ENCODE measurements at regions not wholly inside any gene's neighbourhood (a gene's known extent, or its start where the extent isn't known, plus 50 kb on each side); places are given as distances from the start of the nearest gene placed in this dataset.

DNA sequence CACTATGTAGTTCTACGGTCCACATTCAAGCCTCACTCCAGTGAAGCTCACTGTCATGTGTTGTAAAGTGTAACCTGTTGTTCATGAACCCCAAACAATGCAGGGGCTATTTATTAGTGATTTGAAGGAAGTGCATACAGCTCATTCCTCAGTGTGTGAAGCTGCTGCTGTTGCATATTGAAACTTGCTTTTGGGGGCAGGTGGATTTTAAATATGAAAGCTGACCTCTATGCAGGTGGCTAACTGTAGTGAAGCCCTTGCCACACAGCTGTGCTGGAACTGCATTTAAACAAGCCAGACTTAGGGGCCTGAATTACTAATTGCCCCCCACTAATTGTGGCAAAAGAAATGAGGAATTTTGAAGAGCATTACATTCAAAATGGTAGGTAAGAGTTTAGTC is 226.3 kb downstream of the ATP23 start:
- H3K9me3 Mint-ChIP-seq, result no peaks in the 10 kb centered on the region
- no peaks in the 10 kb centered on the region for H3K36me3 Mint-ChIP-seq (ENCODE audit: low read depth)
- no peak overlapping the region for H3K4me3 Mint-ChIP-seq
- ChIA-PET CTCF (no interaction called here), POLR2A (no interaction called here)
- no peak for DNase-seq
- no peak overlapping the region for H3K27ac Mint-ChIP-seq
- H3K27me3 Mint-ChIP-seq, result peaks cover 4% of the 10 kb centered on the region
- H3K4me1 Mint-ChIP-seq, result no peaks in the 10 kb centered on the region

DNA sequence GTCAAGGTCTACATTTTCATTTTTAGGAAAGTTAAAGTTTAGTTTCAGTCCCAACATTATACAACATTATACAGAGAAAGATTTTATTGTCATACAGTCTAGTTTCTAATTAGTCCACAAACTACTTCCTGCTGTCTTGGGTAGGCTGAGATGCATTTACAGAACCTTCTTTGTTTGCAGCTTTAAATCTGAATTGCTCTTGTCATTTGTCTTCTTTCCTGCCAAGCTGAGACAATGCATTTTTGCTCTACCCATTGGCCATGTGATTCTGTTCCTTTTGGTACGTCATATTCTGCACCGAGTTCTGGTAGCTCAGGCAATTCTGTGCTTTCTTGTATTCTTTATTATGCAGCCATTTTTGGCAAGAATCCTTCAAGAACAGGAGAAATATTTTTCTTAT is 228.5 kb downstream of the ATP23 start:
- CTCF ChIA-PET, result interaction anchor here (1.2 kb wide), 1 partner anchor 12 kb away, joined by 3 read pairs; no protein-coding TSS in a partner anchor
- peaks cover 2% of the 10 kb centered on the region for H3K27me3 Mint-ChIP-seq
- H3K36me3 Mint-ChIP-seq (ENCODE audit: low read depth), result no peaks in the 10 kb centered on the region
- POLR2A ChIA-PET, result no interaction called here
- H3K4me3 Mint-ChIP-seq, result no peak overlapping the region
- no peaks in the 10 kb centered on the region for H3K4me1 Mint-ChIP-seq
- H3K27ac Mint-ChIP-seq, result no peak overlapping the region
- no peaks in the 10 kb centered on the region for H3K9me3 Mint-ChIP-seq
- DNase-seq, result no peak

DNA sequence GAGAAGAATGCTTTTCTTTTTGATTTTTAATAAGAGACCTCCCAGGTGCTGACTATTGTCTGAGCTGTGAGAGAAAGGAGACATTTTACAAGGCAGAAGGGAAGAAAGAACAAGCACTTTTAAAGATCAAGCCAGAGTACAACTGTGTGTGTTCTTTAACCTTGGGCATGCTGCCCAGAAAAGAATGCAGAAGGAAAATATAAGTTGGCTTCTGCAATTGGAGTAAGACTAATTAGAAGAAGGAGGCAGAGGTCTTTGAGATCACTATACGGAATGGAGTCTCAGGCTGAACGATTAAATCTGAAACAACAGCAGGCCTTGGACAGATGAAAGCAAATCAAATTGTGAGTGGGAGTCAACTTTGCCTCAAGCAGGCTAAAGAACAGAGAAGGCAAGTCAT is 230.5 kb downstream of the ATP23 start:
- H3K27me3 Mint-ChIP-seq, result peaks cover 2% of the 10 kb centered on the region
- no peak for DNase-seq
- CTCF ChIA-PET, result no interaction called here
- H3K4me1 Mint-ChIP-seq, result no peaks in the 10 kb centered on the region
- H3K4me3 Mint-ChIP-seq, result no peak overlapping the region
- no peaks in the 10 kb centered on the region for H3K36me3 Mint-ChIP-seq (ENCODE audit: low read depth)
- H3K27ac Mint-ChIP-seq, result no peak overlapping the region
- POLR2A ChIA-PET, result no interaction called here
- no peaks in the 10 kb centered on the region for H3K9me3 Mint-ChIP-seq

DNA sequence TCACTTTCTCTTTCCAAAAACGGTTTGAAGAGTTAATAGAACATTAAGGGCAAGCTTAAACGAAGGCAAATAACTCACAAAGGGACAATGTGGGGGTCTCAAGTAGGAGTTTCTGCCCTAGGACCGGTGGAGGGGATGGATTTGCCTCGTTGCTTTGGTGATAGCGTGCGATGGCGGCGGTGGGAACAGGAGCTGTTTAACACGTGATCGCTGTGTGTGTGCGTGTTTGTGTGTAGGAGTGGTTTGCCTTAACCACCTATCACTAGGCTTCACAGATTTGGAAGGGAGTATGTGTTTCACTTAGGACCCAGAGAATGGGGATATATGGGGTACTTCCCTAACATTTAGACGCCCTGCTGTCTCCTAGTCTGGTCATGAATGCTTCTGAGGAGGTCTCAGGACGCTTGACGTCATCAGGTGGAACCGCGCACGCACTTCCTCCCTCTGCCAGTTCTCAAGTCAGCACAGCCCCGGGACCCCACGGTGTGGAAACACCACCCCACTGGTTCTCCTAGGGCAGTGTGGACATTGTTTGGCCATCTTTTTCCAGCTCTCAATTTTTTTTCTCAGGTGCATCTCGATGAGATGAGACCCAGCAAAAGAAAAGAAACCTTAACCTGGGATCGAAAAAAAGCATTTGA is 231.2 kb downstream of the ATP23 start:
- no peak for DNase-seq
- Mint-ChIP-seq H3K27me3 (peaks cover 2% of the 10 kb centered on the region), H3K9me3 (no peaks in the 10 kb centered on the region), H3K36me3 (ENCODE audit: low read depth) (no peaks in the 10 kb centered on the region), H3K4me3 (no peak overlapping the region), H3K4me1 (no peaks in the 10 kb centered on the region), H3K27ac (no peak overlapping the region)
- ChIA-PET CTCF (no interaction called here), POLR2A (no interaction called here)

DNA sequence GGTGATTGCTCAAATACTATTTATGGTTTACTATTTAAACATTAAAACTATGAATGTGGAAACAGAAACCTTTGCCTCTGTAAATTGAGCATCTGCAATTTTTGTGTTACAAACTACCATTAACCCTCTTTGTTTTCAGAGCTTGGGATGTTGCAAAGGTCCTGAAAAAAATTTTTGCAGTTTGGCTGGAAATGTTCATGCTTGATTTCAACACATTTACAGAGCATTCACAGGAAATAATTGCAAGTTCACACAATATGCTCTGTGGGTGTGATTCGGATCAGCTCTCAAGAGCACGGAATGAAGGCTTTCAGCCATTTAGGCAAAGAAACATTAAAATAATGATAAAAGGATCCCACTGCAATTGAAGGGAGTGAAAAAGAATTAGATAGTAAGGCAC is 232.9 kb downstream of the ATP23 start:
- CTCF ChIA-PET, result no interaction called here
- no peak overlapping the region for H3K27ac Mint-ChIP-seq
- DNase-seq, result no peak
- no peaks in the 10 kb centered on the region for H3K9me3 Mint-ChIP-seq
- no peaks in the 10 kb centered on the region for H3K36me3 Mint-ChIP-seq (ENCODE audit: low read depth)
- POLR2A ChIA-PET, result no interaction called here
- no peaks in the 10 kb centered on the region for H3K4me1 Mint-ChIP-seq
- H3K27me3 Mint-ChIP-seq, result peaks cover 2% of the 10 kb centered on the region
- no peak overlapping the region for H3K4me3 Mint-ChIP-seq

DNA sequence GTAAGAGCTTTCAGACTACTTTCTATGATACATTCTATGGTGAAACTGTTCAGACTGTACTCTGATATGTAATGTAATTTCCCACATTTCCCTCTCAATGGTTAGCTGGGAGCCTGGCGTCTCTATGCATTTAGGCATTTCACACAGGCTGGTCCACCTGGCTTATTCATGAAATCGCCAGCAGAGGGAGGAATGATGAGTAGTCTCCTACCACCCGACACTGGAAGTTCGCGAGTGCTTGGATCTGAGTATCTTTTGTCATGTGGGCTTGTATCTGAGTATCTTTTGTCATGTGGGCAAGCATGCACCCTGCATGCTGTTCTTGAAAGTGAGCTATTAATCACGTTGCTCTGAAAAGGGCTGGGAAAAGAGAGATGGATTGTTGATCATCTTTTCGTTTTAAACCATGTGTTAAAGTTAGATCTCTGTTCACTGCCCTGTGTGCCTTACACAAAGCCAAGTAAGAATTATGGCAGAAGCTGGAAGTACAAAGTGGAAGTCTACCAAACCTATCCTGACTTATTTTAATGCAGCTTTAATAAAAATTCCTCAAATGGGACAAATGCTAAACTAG is 235.0 kb downstream of the ATP23 start:
- Mint-ChIP-seq H3K36me3 (ENCODE audit: low read depth) (no peaks in the 10 kb centered on the region), H3K27me3 (no peaks in the 10 kb centered on the region), H3K4me3 (no peak overlapping the region), H3K27ac (no peak overlapping the region), H3K9me3 (no peaks in the 10 kb centered on the region), H3K4me1 (no peaks in the 10 kb centered on the region)
- CTCF ChIA-PET, result interaction anchor here (0.8 to 1.4 kb wide), 2 partner anchors 13 to 267 kb away, joined by 3 to 5 read pairs; no protein-coding TSS in a partner anchor
- no peak for DNase-seq
- POLR2A ChIA-PET, result no interaction called here

DNA sequence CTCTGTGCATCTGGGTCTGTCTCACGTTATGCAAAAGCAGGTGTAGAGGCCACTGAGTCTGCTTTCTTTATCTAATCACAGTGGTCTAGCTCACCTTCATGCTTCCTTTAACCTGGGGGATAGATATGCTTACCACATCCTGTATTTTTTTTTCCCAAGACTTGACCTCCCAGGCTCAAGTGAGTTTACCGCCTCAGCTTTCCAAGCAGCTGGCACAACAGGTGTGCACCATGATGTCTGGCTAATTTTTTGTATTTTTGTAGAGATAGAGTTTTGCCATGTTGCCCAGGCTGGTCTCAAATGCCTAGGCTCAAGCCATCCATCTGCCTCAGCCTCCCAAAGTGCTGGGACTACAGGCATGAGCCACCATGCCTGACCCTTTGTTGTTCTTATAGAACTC is 236.0 kb downstream of the ATP23 start:
- ChIA-PET POLR2A (no interaction called here), CTCF (interaction anchor here (0.6 kb wide), 1 partner anchor 645 kb away, joined by 3 read pairs; no protein-coding TSS in a partner anchor)
- H3K4me3 Mint-ChIP-seq, result no peak overlapping the region
- no peaks in the 10 kb centered on the region for H3K36me3 Mint-ChIP-seq (ENCODE audit: low read depth)
- no peak for DNase-seq
- no peaks in the 10 kb centered on the region for H3K9me3 Mint-ChIP-seq
- no peak overlapping the region for H3K27ac Mint-ChIP-seq
- H3K4me1 Mint-ChIP-seq, result no peaks in the 10 kb centered on the region
- H3K27me3 Mint-ChIP-seq, result no peaks in the 10 kb centered on the region

DNA sequence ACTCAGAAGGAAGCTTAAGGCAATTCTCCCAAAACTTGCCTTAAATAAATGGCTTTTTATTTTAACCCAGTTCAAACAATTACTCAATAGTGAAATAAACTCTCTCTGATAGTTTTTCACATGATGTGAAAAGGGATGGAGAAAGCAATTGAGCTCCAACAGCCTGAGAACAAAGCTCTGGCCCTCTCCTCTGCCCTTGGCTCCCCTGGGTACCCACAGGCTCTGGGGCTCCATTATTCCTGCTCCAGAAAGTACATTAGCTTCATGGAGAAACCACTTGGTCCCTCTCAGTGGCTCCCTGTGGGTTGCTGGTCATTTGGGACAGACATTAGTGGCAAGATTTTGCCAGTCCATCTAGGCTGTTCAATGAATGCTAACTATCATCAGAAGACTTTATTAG is 242.8 kb downstream of the ATP23 start:
- ChIA-PET CTCF (interaction anchor here (1.8 kb wide), 1 partner anchor 9 kb away, joined by 7 read pairs; no protein-coding TSS in a partner anchor), POLR2A (no interaction called here)
- Mint-ChIP-seq H3K27me3 (no peaks in the 10 kb centered on the region), H3K4me1 (no peaks in the 10 kb centered on the region), H3K4me3 (no peak overlapping the region), H3K27ac (no peak overlapping the region), H3K9me3 (peaks cover 5% of the 10 kb centered on the region), H3K36me3 (ENCODE audit: low read depth) (no peaks in the 10 kb centered on the region)
- no peak for DNase-seq

DNA sequence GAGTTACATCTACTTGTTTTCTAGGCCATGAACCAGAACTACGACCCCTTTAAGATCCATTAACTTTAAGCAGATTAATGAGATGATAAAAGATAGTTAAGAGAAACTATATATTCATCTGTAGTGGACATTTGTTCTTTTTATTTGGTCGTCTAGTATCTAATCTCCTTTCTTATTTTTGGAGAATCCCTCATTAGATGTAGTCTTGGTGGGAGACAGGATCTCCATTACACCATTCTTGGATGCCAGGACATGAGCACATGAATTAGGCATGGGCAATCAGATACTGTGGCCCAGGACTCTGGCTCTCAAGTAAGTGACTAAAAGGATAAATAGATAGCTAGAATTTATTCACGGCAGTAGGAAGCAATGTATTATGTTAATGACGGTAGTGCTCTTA is 245.0 kb downstream of the ATP23 start:
- H3K4me1 Mint-ChIP-seq, result no peaks in the 10 kb centered on the region
- ChIA-PET POLR2A (no interaction called here), CTCF (no interaction called here)
- no peak for DNase-seq
- no peak overlapping the region for H3K27ac Mint-ChIP-seq
- H3K9me3 Mint-ChIP-seq, result peaks cover 5% of the 10 kb centered on the region
- no peaks in the 10 kb centered on the region for H3K27me3 Mint-ChIP-seq
- H3K36me3 Mint-ChIP-seq (ENCODE audit: low read depth), result no peaks in the 10 kb centered on the region
- no peak overlapping the region for H3K4me3 Mint-ChIP-seq

DNA sequence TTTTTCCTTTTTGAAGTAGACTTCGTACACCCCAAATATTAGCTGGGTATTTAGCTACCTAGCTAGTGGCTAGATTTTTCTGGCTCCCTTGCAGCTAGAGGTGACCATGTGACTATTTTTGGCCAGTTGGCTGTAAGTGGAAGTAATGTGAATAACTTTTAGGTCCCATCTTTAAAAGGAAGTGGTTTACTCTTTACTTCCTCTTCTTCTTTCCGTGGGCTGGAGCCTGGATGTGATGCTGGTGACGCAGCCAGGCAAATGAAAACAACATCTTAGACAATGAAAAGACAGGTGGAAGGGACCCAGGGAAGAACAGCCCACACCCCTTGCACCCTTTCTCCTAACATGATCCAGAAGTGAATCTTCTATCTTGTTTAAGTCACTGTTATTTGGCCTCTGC is 245.5 kb downstream of the ATP23 start:
- DNase-seq, result no peak
- Mint-ChIP-seq H3K36me3 (ENCODE audit: low read depth) (no peaks in the 10 kb centered on the region), H3K9me3 (peaks cover 5% of the 10 kb centered on the region), H3K4me1 (no peaks in the 10 kb centered on the region), H3K27ac (no peak overlapping the region), H3K27me3 (no peaks in the 10 kb centered on the region), H3K4me3 (no peak overlapping the region)
- ChIA-PET CTCF (no interaction called here), POLR2A (no interaction called here)

DNA sequence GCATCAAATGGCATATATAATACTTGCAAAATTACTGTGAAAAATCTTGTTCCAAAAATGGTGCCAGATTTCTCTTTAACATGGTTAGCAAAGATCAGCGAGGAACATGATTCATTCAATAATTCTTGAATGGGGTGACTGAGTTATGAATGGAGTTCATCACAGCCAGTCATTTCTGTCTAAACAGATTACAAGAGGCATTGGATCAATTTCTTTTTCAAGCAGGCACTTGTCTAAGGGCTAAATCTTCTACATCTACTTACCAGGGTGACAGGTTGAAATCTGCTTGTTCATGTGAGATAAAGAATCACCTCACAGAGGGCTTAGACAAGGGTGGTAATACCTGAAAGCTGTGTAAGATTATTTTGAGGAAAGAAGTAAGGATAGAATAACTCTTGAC is 247.7 kb downstream of the ATP23 start:
- POLR2A ChIA-PET, result no interaction called here
- Mint-ChIP-seq H3K4me1 (no peaks in the 10 kb centered on the region), H3K9me3 (peaks cover 5% of the 10 kb centered on the region), H3K36me3 (ENCODE audit: low read depth) (no peaks in the 10 kb centered on the region), H3K4me3 (no peak overlapping the region), H3K27ac (no peak overlapping the region), H3K27me3 (peaks cover 6% of the 10 kb centered on the region)
- DNase-seq, result no peak
- CTCF ChIA-PET, result no interaction called here

DNA sequence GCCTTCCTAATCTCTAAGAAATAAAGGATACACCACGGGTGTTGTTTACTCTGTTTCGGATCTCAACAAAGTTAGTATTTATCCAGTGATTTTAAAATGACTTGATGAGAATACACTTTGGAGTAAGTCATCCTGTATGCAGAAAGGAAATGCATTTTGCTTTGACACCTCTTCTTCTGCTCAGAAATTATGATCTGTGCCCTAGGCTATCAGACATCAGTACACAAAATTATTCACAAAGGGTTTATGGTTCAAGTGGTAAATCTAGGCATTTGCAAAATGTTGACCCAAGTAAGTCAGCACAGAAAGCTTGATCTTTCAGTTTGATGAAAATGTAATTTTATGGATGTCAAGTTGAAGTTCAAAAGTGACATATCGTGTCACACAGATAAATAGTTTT is 248.5 kb downstream of the ATP23 start:
- H3K36me3 Mint-ChIP-seq (ENCODE audit: low read depth), result no peaks in the 10 kb centered on the region
- no peak for DNase-seq
- ChIA-PET POLR2A (no interaction called here), CTCF (no interaction called here)
- H3K27me3 Mint-ChIP-seq, result peaks cover 6% of the 10 kb centered on the region
- H3K27ac Mint-ChIP-seq, result no peak overlapping the region
- no peak overlapping the region for H3K4me3 Mint-ChIP-seq
- no peaks in the 10 kb centered on the region for H3K4me1 Mint-ChIP-seq
- H3K9me3 Mint-ChIP-seq, result peaks cover 5% of the 10 kb centered on the region

DNA sequence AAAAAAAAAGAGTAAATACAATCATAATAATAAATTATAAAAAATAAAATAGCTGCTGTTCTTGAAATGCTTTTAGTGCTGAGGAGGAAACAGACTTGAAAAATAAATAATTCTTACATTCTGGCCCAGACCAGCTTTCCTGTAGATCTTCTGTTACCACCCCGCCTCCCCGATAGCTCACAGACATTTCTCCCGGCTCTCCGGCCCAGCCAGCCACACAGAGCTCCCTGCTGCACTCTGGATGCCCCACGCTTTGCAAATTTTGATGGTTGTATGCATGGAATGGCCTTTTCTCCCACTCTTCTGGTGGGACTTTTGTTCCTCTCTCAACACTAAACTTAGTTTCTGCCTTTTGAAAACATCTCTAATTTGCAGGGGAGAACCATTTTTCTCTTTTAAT is 249.3 kb downstream of the ATP23 start:
- Mint-ChIP-seq H3K27me3 (peaks cover 6% of the 10 kb centered on the region), H3K9me3 (peaks cover 5% of the 10 kb centered on the region), H3K4me1 (no peaks in the 10 kb centered on the region), H3K4me3 (no peak overlapping the region), H3K36me3 (ENCODE audit: low read depth) (no peaks in the 10 kb centered on the region), H3K27ac (no peak overlapping the region)
- no peak for DNase-seq
- POLR2A ChIA-PET, result no interaction called here
- CTCF ChIA-PET, result no interaction called here

DNA sequence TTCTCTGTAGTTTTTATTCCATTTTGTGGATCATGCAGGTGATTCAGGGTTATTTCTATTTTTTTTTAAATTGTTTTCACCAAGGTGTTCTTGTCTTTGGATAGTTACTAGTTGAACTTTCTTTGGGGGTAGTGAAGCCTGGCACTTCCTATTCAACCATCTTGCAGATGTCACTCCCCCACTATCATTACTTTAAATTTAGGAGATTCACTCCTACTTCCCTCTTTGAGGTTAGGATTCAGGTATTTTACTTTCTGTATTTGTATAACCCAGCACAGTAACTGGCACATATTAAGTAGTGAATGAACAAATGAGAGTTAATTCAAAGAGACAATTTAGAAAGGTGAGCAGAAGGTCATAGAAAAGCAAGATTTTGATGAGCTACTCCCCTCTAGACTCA is 255.6 kb downstream of the ATP23 start:
- Mint-ChIP-seq H3K27me3 (peaks cover 8% of the 10 kb centered on the region), H3K36me3 (ENCODE audit: low read depth) (no peaks in the 10 kb centered on the region), H3K9me3 (no peaks in the 10 kb centered on the region), H3K4me3 (no peak overlapping the region), H3K27ac (no peak overlapping the region), H3K4me1 (no peaks in the 10 kb centered on the region)
- CTCF ChIA-PET, result no interaction called here
- no peak for DNase-seq
- POLR2A ChIA-PET, result no interaction called here

Measured in activated CD4-positive, alpha-beta memory T cell treated with anti-CD3 and anti-CD28 coated beads, Interleukin-2, amount 10 ng/mL, durations not matched to agents 7 days and 5 days (primary cell).